ENCODE measurements at regions not wholly inside any gene's neighbourhood (a gene's known extent, or its start where the extent isn't known, plus 50 kb on each side); places are given as distances from the start of the nearest gene placed in this dataset.

GRCh38 chr16:86880316-86881117, 302.2 kb downstream of the FOXL1 start:
- TF ChIP-seq KLF16 (tag by site-specific recombination; IDR thresholded peaks at IDR 0.05) (no peak), CTCF (tag by site-specific recombination; IDR thresholded peaks at IDR 0.05) (no peak), SALL2 (tag by site-specific recombination; IDR thresholded peaks at IDR 0.05; ENCODE audit: borderline replicate concordance) (no peak), ELK4 (IDR thresholded peaks at IDR 0.05; ENCODE audit: borderline replicate concordance, low read depth, low read length) (no peak), ZNF416 (tag by site-specific recombination; IDR thresholded peaks at IDR 0.05) (no peak), ZNF792 (tag by site-specific recombination; IDR thresholded peaks at IDR 0.05) (no peak), ZBTB48 (tag by site-specific recombination; IDR thresholded peaks at IDR 0.05) (no peak), ZNF677 (tag by site-specific recombination; IDR thresholded peaks at IDR 0.05) (no peak), TCF7L2 (IDR thresholded peaks at IDR 0.05; ENCODE audit: borderline replicate concordance, low read depth, low read length) (no peak), ZNF48 (tag by site-specific recombination; IDR thresholded peaks at IDR 0.05) (no peak), ZNF324 (tag by site-specific recombination; IDR thresholded peaks at IDR 0.05) (no peak)
